Brain microvascular endothelial cell (primary cell): ENCODE measurements at regions not wholly inside any gene's neighbourhood (a gene's known extent, or its start where the extent isn't known, plus 50 kb on each side); places are given as distances from the start of the nearest gene placed in this dataset.

ENCODE experiments used
- DNase-seq: peaks from one replicate; pipeline ENCODE4 v3.0.0-alpha.2; 2020
- H3K27ac ChIP-seq: fragments of 250-450 bp; sonication (Bioruptor Pico); 2 replicates; pipeline ENCODE4 v1.5.1; 2020; ENCODE audit warnings: mild to moderate bottlenecking, moderate library complexity
- H3K27me3 ChIP-seq: fragments of 250-450 bp; sonication (Bioruptor Pico); replicated peaks from 2 replicates; pipeline ENCODE4 v1.5.1; 2020; ENCODE audit warnings: mild to moderate bottlenecking
- H3K36me3 ChIP-seq: fragments of 250-450 bp; sonication (Bioruptor Pico); replicated peaks from 2 replicates; pipeline ENCODE4 v1.5.1; 2020; ENCODE audit warnings: mild to moderate bottlenecking
- H3K4me3 ChIP-seq: 2 replicates; pipeline ENCODE4 v1.5.1; 2011; ENCODE audit warnings: low read depth, mild to moderate bottlenecking, control low read depth, low read length, moderate library complexity
- in situ Hi-C: cut with HindIII; loops from 2 replicates; pipeline ENCODE4 v1.10.0; 2017; ENCODE audit warnings: low sequenced_read_pairs, low pct_ligation_motif_present
- TF ChIP-seq, protein P1 (sequence below): IDR thresholded peaks from 2 replicates; pipeline ENCODE4 v1.5.1; 2011; ENCODE audit warnings: low read depth, mild to moderate bottlenecking, moderate library complexity, low read length, control low read depth, inconsistent platforms; ENCODE audit errors: missing control alignments

DNA sequence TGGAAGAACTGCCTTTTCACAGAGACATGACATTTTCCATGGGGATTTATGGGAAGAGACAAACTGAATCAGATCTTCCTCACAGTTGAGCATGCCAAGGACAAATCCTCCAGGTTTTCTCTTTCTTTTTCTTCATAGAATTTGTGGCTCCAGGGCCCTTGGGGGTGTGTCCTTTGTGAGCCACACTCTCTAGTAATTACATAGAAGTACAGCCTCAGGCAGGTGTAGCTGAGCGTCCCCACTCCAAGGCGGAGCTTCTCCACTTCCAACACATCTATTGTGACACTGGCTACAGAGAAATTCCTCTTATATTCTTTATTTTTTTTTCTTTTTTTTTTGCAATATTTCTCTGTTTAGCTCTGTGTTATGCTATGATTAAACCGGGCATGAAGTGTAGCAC, 420.5 kb upstream of the CD180 start:
- no peak for DNase-seq
- Histone ChIP-seq H3K36me3 (no peaks in the 10 kb centered on the region), H3K4me3 (no peak overlapping the region), H3K27me3 (no peaks in the 10 kb centered on the region), H3K27ac (no peak overlapping the region)
- in situ Hi-C loops = no loop called here
- TF ChIP-seq, protein P1, sequence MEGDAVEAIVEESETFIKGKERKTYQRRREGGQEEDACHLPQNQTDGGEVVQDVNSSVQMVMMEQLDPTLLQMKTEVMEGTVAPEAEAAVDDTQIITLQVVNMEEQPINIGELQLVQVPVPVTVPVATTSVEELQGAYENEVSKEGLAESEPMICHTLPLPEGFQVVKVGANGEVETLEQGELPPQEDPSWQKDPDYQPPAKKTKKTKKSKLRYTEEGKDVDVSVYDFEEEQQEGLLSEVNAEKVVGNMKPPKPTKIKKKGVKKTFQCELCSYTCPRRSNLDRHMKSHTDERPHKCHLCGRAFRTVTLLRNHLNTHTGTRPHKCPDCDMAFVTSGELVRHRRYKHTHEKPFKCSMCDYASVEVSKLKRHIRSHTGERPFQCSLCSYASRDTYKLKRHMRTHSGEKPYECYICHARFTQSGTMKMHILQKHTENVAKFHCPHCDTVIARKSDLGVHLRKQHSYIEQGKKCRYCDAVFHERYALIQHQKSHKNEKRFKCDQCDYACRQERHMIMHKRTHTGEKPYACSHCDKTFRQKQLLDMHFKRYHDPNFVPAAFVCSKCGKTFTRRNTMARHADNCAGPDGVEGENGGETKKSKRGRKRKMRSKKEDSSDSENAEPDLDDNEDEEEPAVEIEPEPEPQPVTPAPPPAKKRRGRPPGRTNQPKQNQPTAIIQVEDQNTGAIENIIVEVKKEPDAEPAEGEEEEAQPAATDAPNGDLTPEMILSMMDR = no peak

DNA sequence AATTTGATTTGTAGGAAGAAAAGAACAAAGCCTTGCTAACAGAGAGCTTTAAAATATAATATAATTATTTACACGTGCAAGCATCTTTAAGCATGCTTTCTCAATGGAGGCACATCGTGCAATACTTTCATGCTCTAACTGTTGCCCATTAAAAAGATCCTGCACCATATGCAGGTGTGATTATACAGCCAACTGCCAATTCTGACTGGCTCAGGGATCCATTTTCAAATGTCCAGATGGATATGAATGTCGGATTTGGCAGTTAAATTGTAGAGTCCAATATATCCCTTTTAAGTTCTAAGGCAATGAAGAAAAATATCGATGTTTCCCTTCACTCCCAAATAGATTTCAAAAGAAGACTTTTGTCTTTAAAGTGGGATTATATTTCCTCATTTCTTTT, 416.4 kb upstream of the CD180 start:
- in situ Hi-C loops = no loop called here
- TF ChIP-seq, protein P1 = no peak
- H3K4me3 ChIP-seq = no peak overlapping the region
- DNase-seq = no peak
- H3K27ac ChIP-seq = no peak overlapping the region
- no peaks in the 10 kb centered on the region for H3K27me3 ChIP-seq
- H3K36me3 ChIP-seq = no peaks in the 10 kb centered on the region

DNA sequence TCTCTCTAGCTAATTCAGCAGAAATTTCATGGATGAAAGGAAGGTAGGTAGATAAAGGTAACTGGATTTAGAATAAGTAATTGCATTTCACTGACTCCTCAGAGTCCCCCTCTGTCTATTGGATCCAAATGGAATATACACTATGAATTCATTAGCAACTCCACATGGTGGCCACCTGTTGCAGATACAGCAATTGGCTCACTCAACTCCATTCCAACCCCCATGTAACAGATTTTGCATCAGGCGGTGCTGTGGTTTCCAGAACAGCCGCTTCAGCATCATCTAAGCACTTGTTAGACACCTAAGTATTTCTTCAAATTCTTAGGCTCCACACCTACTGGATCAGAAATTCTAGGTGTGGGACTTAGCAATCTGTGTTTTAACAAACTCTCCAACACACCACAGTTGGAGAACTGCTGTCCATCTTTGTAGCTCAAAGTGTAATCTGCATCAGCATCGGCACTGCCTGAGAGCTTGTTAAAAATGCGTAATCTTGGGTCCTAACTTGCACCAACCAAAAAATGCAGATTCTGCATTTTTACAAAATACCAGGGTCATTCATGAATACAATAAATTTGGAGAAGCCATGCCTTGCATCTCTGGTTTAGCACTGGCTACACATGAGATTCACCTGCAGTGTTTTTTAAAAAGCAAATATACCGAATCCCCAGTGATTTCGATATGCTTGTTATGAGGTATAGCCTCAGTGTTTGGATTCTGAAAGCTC, 413.8 kb upstream of the CD180 start:
- in situ Hi-C loops = no loop called here
- Histone ChIP-seq H3K36me3 (no peaks in the 10 kb centered on the region), H3K27me3 (no peaks in the 10 kb centered on the region), H3K27ac (no peak overlapping the region), H3K4me3 (no peak overlapping the region)
- DNase-seq = no peak
- TF ChIP-seq, protein P1 = no peak

DNA sequence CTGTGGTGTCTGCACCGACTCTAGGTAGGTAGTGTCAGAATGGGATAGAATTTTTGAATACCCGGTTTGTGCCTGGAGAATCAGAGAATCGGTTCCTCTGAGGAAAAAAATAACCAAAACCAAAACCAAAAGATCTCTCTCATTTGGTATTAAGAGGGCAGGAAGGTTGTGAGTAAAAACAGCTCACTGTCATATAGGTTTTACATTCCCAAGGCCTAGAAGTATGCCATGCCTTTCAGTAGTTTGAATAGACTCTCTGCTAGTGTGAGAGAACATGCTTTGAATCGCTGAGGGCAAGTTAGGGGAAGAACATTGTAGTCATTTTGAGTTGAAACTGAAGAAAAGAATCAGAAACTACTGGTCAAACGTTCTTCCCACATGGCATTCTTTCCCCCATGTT, 411.4 kb upstream of the CD180 start:
- H3K4me3 ChIP-seq = no peak overlapping the region
- H3K27ac ChIP-seq = no peak overlapping the region
- DNase-seq = no peak
- in situ Hi-C loops = no loop called here
- TF ChIP-seq, protein P1 = no peak
- no peaks in the 10 kb centered on the region for H3K36me3 ChIP-seq
- H3K27me3 ChIP-seq = no peaks in the 10 kb centered on the region

DNA sequence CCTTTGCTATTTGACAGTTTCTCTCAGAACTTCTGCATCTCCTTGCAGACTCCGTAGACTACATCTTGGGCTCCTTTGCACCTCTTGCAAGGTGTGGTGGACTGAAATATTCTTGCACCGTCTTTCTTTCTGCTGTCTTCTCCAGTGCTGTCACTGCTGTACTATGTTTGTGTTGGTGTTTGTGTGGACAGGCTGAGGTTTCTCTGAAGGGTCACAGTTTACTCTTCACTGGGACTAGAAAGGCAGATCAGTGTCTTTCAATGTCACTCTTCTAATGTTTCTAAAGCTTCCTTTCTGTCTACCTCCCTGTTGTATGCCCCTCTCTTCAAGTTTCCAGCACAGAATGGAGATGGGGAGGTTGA, 410.0 kb upstream of the CD180 start:
- H3K36me3 ChIP-seq = no peaks in the 10 kb centered on the region
- TF ChIP-seq, protein P1 = no peak
- in situ Hi-C loops = no loop called here

More for the DNA sequence above, 410.0 kb upstream of the CD180 start:
- Histone ChIP-seq H3K27me3 (no peaks in the 10 kb centered on the region), H3K27ac (no peak overlapping the region), H3K4me3 (no peak overlapping the region)
- DNase-seq = no peak
